PC-9 (cell line): ENCODE measurements at regions not wholly inside any gene's neighbourhood (a gene's known extent, or its start where the extent isn't known, plus 50 kb on each side); places are given as distances from the start of the nearest gene placed in this dataset.

Experiments used
- EZH2 ChIP-seq: fragments of 200-600 bp; sonication (generic); IDR thresholded peaks from 2 replicates; pipeline ENCODE4 v1.8.0; 2017; ENCODE audit warnings: antibody characterized with exemption, low read depth
- TF ChIP-seq, protein P1 (sequence below): fragments of 200-600 bp; sonication (generic); conservative IDR thresholded peaks from 2 replicates; pipeline ENCODE4 v1.6.1; 2017; ENCODE audit warnings: mixed run types, antibody characterized with exemption, mild to moderate bottlenecking, moderate library complexity

- TF ChIP-seq, protein P1, sequence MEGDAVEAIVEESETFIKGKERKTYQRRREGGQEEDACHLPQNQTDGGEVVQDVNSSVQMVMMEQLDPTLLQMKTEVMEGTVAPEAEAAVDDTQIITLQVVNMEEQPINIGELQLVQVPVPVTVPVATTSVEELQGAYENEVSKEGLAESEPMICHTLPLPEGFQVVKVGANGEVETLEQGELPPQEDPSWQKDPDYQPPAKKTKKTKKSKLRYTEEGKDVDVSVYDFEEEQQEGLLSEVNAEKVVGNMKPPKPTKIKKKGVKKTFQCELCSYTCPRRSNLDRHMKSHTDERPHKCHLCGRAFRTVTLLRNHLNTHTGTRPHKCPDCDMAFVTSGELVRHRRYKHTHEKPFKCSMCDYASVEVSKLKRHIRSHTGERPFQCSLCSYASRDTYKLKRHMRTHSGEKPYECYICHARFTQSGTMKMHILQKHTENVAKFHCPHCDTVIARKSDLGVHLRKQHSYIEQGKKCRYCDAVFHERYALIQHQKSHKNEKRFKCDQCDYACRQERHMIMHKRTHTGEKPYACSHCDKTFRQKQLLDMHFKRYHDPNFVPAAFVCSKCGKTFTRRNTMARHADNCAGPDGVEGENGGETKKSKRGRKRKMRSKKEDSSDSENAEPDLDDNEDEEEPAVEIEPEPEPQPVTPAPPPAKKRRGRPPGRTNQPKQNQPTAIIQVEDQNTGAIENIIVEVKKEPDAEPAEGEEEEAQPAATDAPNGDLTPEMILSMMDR: no peak
- TF ChIP-seq EZH2: no peak
Observed at GRCh38 chr2:167340322-167340721, 452.0 kb downstream of the XIRP2 start.
